Progenitor cell of endocrine pancreas (in vitro differentiated cells): ENCODE measurements at regions not wholly inside any gene's neighbourhood (a gene's known extent, or its start where the extent isn't known, plus 50 kb on each side); places are given as distances from the start of the nearest gene placed in this dataset.

Experiments used
- DNase-seq: peaks from one replicate; pipeline ENCODE4 v3.0.0; 2021; ENCODE audit warnings: low spot score; ENCODE audit not compliant: unreplicated experiment
- H3K27ac Mint-ChIP-seq: 2 replicates; pipeline ENCODE4 v1.8.0; 2021; ENCODE audit warnings: mild to moderate bottlenecking, moderate library complexity, mixed read lengths
- H3K27me3 Mint-ChIP-seq: 2 replicates; pipeline ENCODE4 v1.8.0; 2021; ENCODE audit warnings: mixed read lengths
- H3K36me3 Mint-ChIP-seq: 2 replicates; pipeline ENCODE4 v1.8.0; 2022; ENCODE audit warnings: mixed read lengths; ENCODE audit not compliant: insufficient read depth
- H3K4me1 Mint-ChIP-seq: 2 replicates; pipeline ENCODE4 v1.8.0; 2021; ENCODE audit warnings: low read depth, mixed read lengths
- H3K4me3 Mint-ChIP-seq: 2 replicates; pipeline ENCODE4 v1.8.0; 2021; ENCODE audit warnings: low read depth, mild to moderate bottlenecking, moderate library complexity, mixed read lengths
- H3K9me3 Mint-ChIP-seq: 2 replicates; pipeline ENCODE4 v1.8.0; 2021; ENCODE audit warnings: low read depth, mixed read lengths
- TF ChIP-seq, protein P1 (sequence below): fragments of 200-600 bp; sonication (generic); IDR thresholded peaks from one replicate; pipeline ENCODE4 v1.5.0; 2021; ENCODE audit warnings: antibody characterized with exemption, mild to moderate bottlenecking; ENCODE audit not compliant: unreplicated experiment

DNA sequence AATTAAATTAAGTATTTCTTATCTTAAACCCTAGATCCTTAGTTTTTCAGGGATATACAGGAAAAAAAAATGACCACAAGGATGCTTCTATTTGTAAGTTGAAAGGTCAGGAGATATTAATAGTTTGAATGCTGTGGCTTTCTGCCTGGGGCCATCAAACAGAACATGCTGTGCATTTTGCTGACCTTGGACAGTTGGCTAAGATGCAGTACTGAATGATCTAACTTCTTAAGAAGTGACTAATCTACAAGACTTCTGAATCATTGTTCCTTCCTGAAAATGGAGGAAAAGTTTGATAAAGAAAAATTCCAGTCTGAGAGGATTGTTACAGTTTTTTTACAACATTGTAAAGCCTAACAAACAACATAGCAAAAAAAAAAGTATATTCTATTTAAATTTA, 237.8 kb upstream of the JADE1 start:
- TF ChIP-seq, protein P1, sequence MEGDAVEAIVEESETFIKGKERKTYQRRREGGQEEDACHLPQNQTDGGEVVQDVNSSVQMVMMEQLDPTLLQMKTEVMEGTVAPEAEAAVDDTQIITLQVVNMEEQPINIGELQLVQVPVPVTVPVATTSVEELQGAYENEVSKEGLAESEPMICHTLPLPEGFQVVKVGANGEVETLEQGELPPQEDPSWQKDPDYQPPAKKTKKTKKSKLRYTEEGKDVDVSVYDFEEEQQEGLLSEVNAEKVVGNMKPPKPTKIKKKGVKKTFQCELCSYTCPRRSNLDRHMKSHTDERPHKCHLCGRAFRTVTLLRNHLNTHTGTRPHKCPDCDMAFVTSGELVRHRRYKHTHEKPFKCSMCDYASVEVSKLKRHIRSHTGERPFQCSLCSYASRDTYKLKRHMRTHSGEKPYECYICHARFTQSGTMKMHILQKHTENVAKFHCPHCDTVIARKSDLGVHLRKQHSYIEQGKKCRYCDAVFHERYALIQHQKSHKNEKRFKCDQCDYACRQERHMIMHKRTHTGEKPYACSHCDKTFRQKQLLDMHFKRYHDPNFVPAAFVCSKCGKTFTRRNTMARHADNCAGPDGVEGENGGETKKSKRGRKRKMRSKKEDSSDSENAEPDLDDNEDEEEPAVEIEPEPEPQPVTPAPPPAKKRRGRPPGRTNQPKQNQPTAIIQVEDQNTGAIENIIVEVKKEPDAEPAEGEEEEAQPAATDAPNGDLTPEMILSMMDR = no peak
- H3K27me3 Mint-ChIP-seq = no peaks in the 10 kb centered on the region
- DNase-seq = no peak
- H3K27ac Mint-ChIP-seq = no peak overlapping the region
- peaks cover 10% of the 10 kb centered on the region for H3K4me1 Mint-ChIP-seq
- H3K9me3 Mint-ChIP-seq = no peaks in the 10 kb centered on the region
- H3K36me3 Mint-ChIP-seq = no peaks in the 10 kb centered on the region
- no peak overlapping the region for H3K4me3 Mint-ChIP-seq

DNA sequence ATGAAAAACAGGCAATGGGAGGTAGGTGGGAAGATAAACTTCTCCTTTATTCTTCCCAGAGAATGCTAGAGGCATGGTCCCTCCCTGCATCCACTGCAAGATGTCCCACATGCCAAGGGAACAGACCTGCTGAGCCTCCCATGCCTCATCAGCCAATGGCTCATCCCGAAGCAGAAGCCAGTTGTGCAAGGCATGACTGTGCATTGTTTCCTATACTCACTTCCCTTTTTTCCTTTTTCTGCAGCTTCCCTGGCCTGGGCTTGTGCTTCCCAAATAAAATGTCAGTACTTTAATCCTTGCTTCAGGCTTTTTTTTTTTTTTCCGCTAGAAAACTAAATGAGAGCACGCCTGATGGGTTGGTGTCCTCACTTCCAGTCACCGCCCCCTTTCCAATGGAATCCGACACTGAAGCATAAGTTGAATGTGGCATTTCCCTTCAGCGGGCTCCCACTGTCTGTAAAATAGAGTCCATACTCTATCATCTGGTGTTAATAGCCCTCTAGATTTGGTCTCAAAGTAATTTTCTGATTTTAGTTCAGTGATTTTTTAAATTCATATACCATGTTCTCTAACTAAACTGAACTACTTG, 239.0 kb upstream of the JADE1 start:
- DNase-seq = no peak
- TF ChIP-seq, protein P1 = no peak
- no peak overlapping the region for H3K27ac Mint-ChIP-seq
- H3K4me3 Mint-ChIP-seq = no peak overlapping the region
- H3K4me1 Mint-ChIP-seq = peaks cover 12% of the 10 kb centered on the region
- H3K27me3 Mint-ChIP-seq = no peaks in the 10 kb centered on the region
- H3K36me3 Mint-ChIP-seq = no peaks in the 10 kb centered on the region
- H3K9me3 Mint-ChIP-seq = no peaks in the 10 kb centered on the region

DNA sequence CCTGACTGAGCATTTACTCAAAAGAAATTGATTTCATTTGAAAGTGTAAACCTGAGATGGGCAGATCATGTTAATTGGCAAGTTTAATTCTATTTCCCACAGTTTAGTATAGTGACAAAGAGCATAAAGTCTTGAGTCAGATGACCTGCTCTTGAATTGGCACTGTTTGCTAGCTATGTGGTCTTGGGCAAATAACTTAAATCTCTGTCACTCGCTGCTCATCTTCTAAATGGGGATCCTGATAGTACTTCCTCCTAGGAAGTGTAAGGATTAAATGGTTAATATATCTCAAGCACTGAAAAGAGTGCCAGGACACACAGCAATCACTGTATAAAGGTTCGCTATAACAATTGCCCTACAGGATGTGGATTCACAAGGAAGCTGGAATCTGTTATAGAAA, 242.8 kb upstream of the JADE1 start:
- Mint-ChIP-seq H3K9me3 (no peaks in the 10 kb centered on the region), H3K36me3 (no peaks in the 10 kb centered on the region), H3K27me3 (no peaks in the 10 kb centered on the region), H3K4me3 (no peak overlapping the region), H3K4me1 (peaks cover 2% of the 10 kb centered on the region), H3K27ac (no peak overlapping the region)
- DNase-seq = no peak
- TF ChIP-seq, protein P1 = no peak

DNA sequence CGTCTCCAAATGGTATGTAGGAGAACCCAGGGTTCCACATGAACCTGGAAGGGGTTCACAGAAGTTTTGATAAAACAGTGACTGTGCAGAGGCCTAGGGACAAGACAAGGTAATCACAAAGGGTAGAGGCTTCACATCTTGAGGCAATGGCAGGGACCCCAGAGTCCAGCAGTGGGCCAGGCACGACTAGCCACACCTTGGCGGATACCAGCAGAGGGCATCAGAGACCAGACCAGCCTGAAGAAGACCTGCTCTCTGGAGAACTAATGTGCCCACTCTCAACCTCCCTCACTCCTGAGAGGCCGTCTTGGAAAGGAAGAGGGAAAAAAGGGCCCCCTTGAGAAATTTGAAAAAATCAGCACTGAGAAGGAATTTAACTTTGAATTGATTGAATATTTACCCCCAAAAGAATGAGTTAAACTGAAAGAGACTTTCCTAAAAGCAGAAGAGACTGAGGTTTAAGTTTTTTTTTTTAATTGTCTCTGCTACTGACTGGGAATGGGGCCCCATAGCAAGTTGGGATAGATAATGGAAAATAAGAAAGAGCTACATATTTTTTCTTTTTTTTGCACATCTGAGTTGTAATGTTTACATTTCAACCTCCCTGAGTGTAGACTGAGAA, 243.8 kb upstream of the JADE1 start:
- Mint-ChIP-seq H3K4me3 (no peak overlapping the region), H3K36me3 (no peaks in the 10 kb centered on the region), H3K27ac (no peak overlapping the region), H3K27me3 (no peaks in the 10 kb centered on the region), H3K4me1 (peaks cover 9% of the 10 kb centered on the region), H3K9me3 (no peaks in the 10 kb centered on the region)
- peak; percentile 27 for DNase-seq
- TF ChIP-seq, protein P1 = peak; percentile 62

DNA sequence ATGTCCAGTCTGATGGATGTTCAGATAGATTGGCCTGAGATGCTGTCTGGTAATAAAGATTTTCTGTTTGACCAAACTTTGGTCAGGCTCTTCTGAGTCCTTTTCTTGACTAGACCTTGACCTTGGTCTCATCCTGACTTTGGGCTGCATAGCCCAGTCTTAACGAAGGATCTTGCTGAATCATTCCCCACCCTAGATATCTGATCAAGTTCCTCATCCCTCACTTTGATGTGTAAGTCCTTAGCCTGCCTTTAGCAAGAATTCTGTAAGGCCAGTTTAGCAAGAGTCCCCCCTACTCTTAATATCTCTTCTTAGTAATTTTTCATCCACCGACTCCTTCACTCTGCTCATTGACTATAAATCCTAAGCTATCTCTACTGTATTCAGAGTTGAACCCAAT, 244.4 kb upstream of the JADE1 start:
- peaks cover 13% of the 10 kb centered on the region for H3K4me1 Mint-ChIP-seq
- H3K27me3 Mint-ChIP-seq = no peaks in the 10 kb centered on the region
- no peak for DNase-seq
- no peak overlapping the region for H3K27ac Mint-ChIP-seq
- no peak overlapping the region for H3K4me3 Mint-ChIP-seq
- H3K9me3 Mint-ChIP-seq = no peaks in the 10 kb centered on the region
- TF ChIP-seq, protein P1 = no peak
- no peaks in the 10 kb centered on the region for H3K36me3 Mint-ChIP-seq
